DND-41 (cell line): ENCODE measurements at regions not wholly inside any gene's neighbourhood (a gene's known extent, or its start where the extent isn't known, plus 50 kb on each side); places are given as distances from the start of the nearest gene placed in this dataset.

Source experiments
- EZH2 ChIP-seq: IDR thresholded peaks from 3 replicates; pipeline ENCODE4 v1.6.1; 2012; ENCODE audit warnings: borderline replicate concordance, low read depth, mild to moderate bottlenecking, moderate library complexity, low read length, inconsistent platforms; ENCODE audit not compliant: severe bottlenecking
- TF ChIP-seq, protein P1 (sequence below): IDR thresholded peaks from 2 replicates; pipeline ENCODE4 v1.5.1; 2012; ENCODE audit warnings: borderline replicate concordance, low read length, moderate library complexity, mild to moderate bottlenecking; ENCODE audit not compliant: poor library complexity, severe bottlenecking; ENCODE audit errors: extremely low read depth

DNA sequence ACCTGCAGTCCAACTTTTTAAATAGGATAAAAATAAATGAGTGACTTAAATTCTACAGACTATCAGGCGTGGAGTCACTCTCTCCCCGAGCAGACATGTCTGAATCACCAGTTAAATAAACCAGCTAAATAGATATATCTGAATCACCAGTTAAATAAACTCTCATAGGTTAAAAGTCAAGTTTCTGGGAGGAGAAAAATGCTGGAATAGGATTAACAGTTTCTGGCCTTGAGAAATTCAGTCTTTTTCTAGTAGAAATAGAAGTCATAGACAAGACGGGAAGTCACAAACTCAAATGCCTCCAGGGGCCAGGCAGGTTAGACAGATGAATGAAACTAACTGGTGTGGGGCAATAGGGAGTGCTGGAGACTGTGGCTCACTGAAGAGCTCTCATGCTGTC lies 258.6 kb upstream of the TMEM132C start:
- TF ChIP-seq, protein P1, sequence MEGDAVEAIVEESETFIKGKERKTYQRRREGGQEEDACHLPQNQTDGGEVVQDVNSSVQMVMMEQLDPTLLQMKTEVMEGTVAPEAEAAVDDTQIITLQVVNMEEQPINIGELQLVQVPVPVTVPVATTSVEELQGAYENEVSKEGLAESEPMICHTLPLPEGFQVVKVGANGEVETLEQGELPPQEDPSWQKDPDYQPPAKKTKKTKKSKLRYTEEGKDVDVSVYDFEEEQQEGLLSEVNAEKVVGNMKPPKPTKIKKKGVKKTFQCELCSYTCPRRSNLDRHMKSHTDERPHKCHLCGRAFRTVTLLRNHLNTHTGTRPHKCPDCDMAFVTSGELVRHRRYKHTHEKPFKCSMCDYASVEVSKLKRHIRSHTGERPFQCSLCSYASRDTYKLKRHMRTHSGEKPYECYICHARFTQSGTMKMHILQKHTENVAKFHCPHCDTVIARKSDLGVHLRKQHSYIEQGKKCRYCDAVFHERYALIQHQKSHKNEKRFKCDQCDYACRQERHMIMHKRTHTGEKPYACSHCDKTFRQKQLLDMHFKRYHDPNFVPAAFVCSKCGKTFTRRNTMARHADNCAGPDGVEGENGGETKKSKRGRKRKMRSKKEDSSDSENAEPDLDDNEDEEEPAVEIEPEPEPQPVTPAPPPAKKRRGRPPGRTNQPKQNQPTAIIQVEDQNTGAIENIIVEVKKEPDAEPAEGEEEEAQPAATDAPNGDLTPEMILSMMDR = no peak
- no peak for TF ChIP-seq EZH2
